GM23338 (cell line): ENCODE measurements at regions not wholly inside any gene's neighbourhood (a gene's known extent, or its start where the extent isn't known, plus 50 kb on each side); places are given as distances from the start of the nearest gene placed in this dataset.
"Not testable (repeated sequence)": the region's sequence is repeated elsewhere in the genome, so short reads cannot be mapped to it uniquely, and the experiment has no call there.

ENCODE experiments used
- ATAC-seq: fragments of 200-7000 bp; cut with Tn5 transposase; 3 replicates; pipeline ENCODE4 v1.9.1; 2020
- DNase-seq: peaks from one replicate; pipeline ENCODE4 v3.0.0-alpha.2; 2015; ENCODE audit warnings: low spot score
- H2AFZ ChIP-seq: fragments of 200-600 bp; sonication (generic); 2 replicates; pipeline ENCODE4 v1.8.0; 2016; ENCODE audit warnings: antibody characterized with exemption, mild to moderate bottlenecking, moderate library complexity
- H3F3A ChIP-seq: fragments of 200-600 bp; sonication (generic); replicated peaks from 2 replicates; pipeline ENCODE4 v1.8.0; 2017; ENCODE audit warnings: antibody characterized with exemption, mixed run types, low read depth
- H3K27ac ChIP-seq: fragments of 200-600 bp; sonication (generic); 2 replicates; pipeline ENCODE4 v1.6.1; 2016; ENCODE audit warnings: low read depth
- H3K27me3 ChIP-seq: fragments of 200-600 bp; sonication (generic); 2 replicates; pipeline ENCODE4 v1.8.0; 2016; ENCODE audit warnings: mild to moderate bottlenecking, mixed run types, moderate library complexity; ENCODE audit not compliant: insufficient read depth
- H3K36me3 ChIP-seq: fragments of 200-600 bp; sonication (generic); 2 replicates; pipeline ENCODE4 v1.8.0; 2016; ENCODE audit warnings: mild to moderate bottlenecking; ENCODE audit not compliant: insufficient read depth
- H3K4me1 ChIP-seq: fragments of 200-600 bp; sonication (generic); 2 replicates; pipeline ENCODE4 v1.8.0; 2016; ENCODE audit warnings: mild to moderate bottlenecking, moderate library complexity; ENCODE audit not compliant: insufficient read depth
- H3K4me2 ChIP-seq: fragments of 200-600 bp; sonication (generic); 2 replicates; pipeline ENCODE4 v1.7.1; 2017; ENCODE audit warnings: mixed run types
- H3K4me3 ChIP-seq: fragments of 200-600 bp; sonication (generic); 2 replicates; pipeline ENCODE4 v1.6.1; 2016; ENCODE audit warnings: mixed run types
- H3K79me2 ChIP-seq: fragments of 200-600 bp; sonication (generic); replicated peaks from 2 replicates; pipeline ENCODE4 v1.8.0; 2017; ENCODE audit warnings: mild to moderate bottlenecking; ENCODE audit not compliant: insufficient read depth
- H3K9me2 ChIP-seq: fragments of 200-600 bp; sonication (generic); 2 replicates; pipeline ENCODE4 v1.8.0; 2017; ENCODE audit not compliant: insufficient read depth
- H4K20me1 ChIP-seq: fragments of 200-600 bp; sonication (generic); replicated peaks from 2 replicates; pipeline ENCODE4 v1.8.0; 2017; ENCODE audit warnings: mild to moderate bottlenecking; ENCODE audit not compliant: insufficient read depth
- H3K27ac Mint-ChIP-seq: 2 replicates; pipeline ENCODE4 v1.8.0; 2020; ENCODE audit warnings: inconsistent platforms, mild to moderate bottlenecking, moderate library complexity, mixed read lengths
- H3K27me3 Mint-ChIP-seq: 3 replicates; pipeline ENCODE4 v1.8.0; 2022; ENCODE audit warnings: low read depth, mild to moderate bottlenecking, moderate library complexity, mixed read lengths, inconsistent platforms; ENCODE audit not compliant: insufficient read depth, poor library complexity
- H3K36me3 Mint-ChIP-seq: 3 replicates; pipeline ENCODE4 v1.8.0; 2021; ENCODE audit warnings: low read depth, mild to moderate bottlenecking, inconsistent platforms, moderate library complexity, mixed read lengths
- H3K4me1 Mint-ChIP-seq: 3 replicates; pipeline ENCODE4 v1.8.0; 2020; ENCODE audit warnings: mild to moderate bottlenecking, inconsistent platforms, mixed read lengths
- H3K4me3 Mint-ChIP-seq: 3 replicates; pipeline ENCODE4 v1.8.0; 2021; ENCODE audit warnings: moderate library complexity, mild to moderate bottlenecking, inconsistent platforms, mixed read lengths
- H3K9me3 Mint-ChIP-seq: 3 replicates; pipeline ENCODE4 v1.8.0; 2020; ENCODE audit warnings: moderate library complexity, mild to moderate bottlenecking, inconsistent platforms, mixed read lengths

DNA sequence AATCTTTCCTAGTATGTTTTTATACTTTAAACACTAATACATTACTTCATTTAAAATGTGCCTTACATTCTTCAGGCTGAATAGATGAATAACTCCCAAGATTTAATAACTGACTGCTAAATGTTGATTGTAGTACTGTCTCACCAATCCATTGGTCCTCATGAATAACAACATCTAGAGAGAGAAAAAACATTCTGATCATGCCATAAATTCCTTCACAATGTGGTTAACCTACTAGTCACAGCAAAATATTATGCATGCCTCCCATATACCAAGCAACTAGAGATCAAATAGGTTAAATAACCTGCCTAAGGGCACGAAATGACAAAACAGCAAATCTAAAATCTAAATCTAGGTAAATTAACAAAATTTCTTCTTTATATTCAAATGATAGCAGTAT, 66.2 kb downstream of the SYT15 start:
- not testable (repeated sequence) for H2AFZ ChIP-seq, H3K9me2 ChIP-seq, H3K4me3 ChIP-seq, H3K27me3 Mint-ChIP-seq, H3K4me3 Mint-ChIP-seq, H3K4me1 Mint-ChIP-seq, H3K9me3 Mint-ChIP-seq, H3K27me3 ChIP-seq, H3K36me3 ChIP-seq, H3F3A ChIP-seq, ATAC-seq, H3K79me2 ChIP-seq, H4K20me1 ChIP-seq, DNase-seq, H3K27ac ChIP-seq, H3K36me3 Mint-ChIP-seq, H3K4me1 ChIP-seq, H3K27ac Mint-ChIP-seq
- H3K4me2 ChIP-seq = peak overlapping the region; percentile 15; the same call in 1 of the 2 replicates

DNA sequence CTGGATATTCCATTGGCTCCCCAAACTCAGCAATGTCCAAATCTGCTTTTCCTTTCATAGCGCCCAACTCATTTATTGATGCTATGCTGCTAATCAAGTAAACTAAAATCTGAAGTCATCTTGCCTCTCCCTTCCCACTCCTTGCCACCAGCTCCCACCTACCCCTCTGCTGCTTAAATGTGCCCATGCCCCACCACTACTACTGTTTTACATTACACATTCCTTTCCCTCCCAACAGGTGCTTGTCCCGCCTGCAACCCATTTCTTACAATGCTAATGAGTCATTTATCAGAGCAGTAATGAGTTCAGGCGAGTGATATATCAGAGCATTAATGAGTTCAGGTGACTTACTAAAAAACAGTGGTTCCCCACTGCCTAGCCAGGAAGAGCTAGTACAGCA, 67.2 kb downstream of the SYT15 start:
- peak; percentile 58; the same call in 2 of the 3 replicates for ATAC-seq
- H4K20me1 ChIP-seq, H3K27me3 ChIP-seq, H3K79me2 ChIP-seq, H3F3A ChIP-seq, H3K27me3 Mint-ChIP-seq, H3K36me3 ChIP-seq, H3K9me2 ChIP-seq, H3K27ac ChIP-seq, DNase-seq, H3K4me3 Mint-ChIP-seq, H3K9me3 Mint-ChIP-seq, H3K36me3 Mint-ChIP-seq, H3K4me1 Mint-ChIP-seq, H3K4me1 ChIP-seq, H3K4me3 ChIP-seq, H3K27ac Mint-ChIP-seq, H2AFZ ChIP-seq: not testable (repeated sequence)
- H3K4me2 ChIP-seq = 0 out of 2 replicates have a peak overlapping the region, but pooled peaks have one; percentile 32

DNA sequence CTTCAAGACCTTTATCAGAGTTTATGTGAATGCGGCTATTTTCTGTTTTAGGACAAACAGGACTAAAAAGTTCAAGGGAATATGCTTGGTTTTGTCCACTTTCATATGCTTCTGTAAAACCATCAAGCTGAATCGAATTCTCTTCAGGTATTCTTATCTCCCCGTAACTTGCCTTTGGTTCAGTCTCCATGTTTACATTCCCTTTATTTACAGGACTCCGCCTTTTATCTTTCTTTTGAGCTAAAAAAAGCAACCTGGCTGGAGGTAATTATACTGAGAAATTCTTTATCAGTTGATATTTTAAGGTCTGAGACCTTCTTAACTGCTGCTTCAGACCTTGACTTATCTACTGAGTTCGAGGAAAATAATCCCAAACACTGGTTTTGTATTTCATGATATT, 72.0 kb downstream of the SYT15 start:
- H3K79me2 ChIP-seq, H3K27me3 Mint-ChIP-seq, H3K4me2 ChIP-seq, H3K4me1 Mint-ChIP-seq, H3K36me3 Mint-ChIP-seq, H3K4me3 Mint-ChIP-seq, H3F3A ChIP-seq, H3K9me2 ChIP-seq, H4K20me1 ChIP-seq, H3K4me1 ChIP-seq, H2AFZ ChIP-seq, ATAC-seq, H3K9me3 Mint-ChIP-seq, H3K27ac ChIP-seq, H3K27ac Mint-ChIP-seq, H3K27me3 ChIP-seq, H3K4me3 ChIP-seq, H3K36me3 ChIP-seq, DNase-seq: not testable (repeated sequence)

DNA sequence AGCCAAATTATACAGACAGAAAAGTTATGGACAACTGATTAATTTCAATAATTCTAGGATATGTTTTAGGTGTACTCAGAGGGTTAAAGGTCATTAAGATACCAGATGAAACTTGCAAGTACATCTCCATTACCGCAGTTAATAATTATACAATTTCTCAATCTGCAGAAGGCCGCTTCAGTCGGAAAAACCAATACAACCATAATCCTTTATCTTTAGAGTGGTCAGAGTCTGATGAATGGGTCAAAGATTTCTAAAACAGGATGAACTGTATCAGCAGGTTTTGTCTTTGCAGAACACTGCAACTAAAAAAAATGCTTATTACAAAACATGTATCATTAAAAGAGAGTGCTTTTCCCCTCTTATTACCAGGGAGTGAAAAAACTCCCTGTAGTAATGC, 78.5 kb downstream of the SYT15 start:
- not testable (repeated sequence) for H3K36me3 Mint-ChIP-seq, H3K4me1 Mint-ChIP-seq, H3K4me2 ChIP-seq, ATAC-seq, H3K79me2 ChIP-seq, H3K4me3 Mint-ChIP-seq, H3K27ac Mint-ChIP-seq, DNase-seq, H3K27me3 ChIP-seq, H3K9me2 ChIP-seq, H3K27ac ChIP-seq, H3K9me3 Mint-ChIP-seq, H3K27me3 Mint-ChIP-seq, H3F3A ChIP-seq, H3K4me1 ChIP-seq, H3K4me3 ChIP-seq, H2AFZ ChIP-seq, H4K20me1 ChIP-seq, H3K36me3 ChIP-seq

DNA sequence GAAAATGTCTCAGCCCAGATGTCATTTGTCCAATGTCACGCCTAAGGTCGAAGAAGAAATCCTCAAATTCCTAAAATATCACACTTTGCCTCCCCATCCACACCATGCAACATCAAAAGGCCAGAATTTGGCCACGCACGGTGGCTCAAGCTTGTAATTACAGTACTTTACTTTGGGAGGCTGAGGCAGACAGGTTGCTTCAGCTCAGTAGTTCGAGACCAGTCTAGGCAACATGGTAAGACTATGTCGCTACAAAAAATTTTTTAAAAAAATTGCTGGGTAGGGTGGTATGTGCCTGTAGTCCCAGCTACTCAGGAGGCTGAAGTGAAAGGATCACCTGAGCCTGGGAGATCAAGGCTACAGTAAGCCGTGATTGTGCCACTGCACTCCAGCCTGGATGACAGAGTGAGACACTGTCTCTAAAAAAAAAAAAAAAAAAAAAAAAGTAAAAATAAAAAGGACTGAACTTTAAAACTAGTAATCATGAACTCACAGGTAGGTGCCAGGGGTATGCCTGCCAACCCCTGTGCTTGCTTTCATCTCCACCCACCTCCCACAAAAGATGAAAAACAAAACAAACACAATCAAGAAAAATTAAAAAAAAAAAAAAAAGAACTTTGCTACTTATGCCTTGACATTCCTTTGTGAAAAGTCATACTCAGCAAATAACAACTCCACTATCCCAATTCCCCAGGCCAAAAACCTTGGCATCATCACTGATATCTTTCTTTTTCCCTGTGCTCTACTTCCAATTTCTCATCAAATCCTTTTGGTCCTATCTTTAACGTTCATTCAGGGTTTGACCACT, 81.3 kb downstream of the SYT15 start:
- ATAC-seq, H3K4me3 Mint-ChIP-seq: not testable (repeated sequence)

DNA sequence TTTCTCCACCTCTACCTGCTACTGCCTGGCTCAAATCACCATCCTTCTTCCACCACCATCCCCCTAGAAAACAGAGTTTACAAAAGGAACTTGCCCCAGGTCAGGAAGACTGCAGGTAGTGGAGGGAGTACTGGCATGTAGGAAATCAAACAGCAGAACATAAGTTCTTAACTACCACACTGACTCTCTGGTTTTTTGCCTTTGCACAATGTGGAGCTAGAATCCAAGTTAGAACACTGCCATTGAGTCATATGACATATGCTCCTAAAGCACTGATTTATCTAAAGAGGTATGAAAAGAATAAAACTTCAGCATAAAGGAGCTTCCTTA, 81.9 kb downstream of the SYT15 start:
- H3K4me1 ChIP-seq, H3F3A ChIP-seq, H3K79me2 ChIP-seq, H3K27me3 Mint-ChIP-seq, H3K4me3 ChIP-seq, H3K36me3 Mint-ChIP-seq, H3K27ac ChIP-seq, H3K27ac Mint-ChIP-seq, DNase-seq, H2AFZ ChIP-seq, H3K9me2 ChIP-seq, H3K4me1 Mint-ChIP-seq, ATAC-seq, H3K4me3 Mint-ChIP-seq, H3K36me3 ChIP-seq, H4K20me1 ChIP-seq, H3K4me2 ChIP-seq, H3K27me3 ChIP-seq, H3K9me3 Mint-ChIP-seq: not testable (repeated sequence)

More for the DNA sequence above, 81.3 kb downstream of the SYT15 start:
- not testable (repeated sequence) for H3K79me2 ChIP-seq, H3K9me3 Mint-ChIP-seq, H3K27ac ChIP-seq, H3K4me1 ChIP-seq, H3K4me2 ChIP-seq, H3K9me2 ChIP-seq, H3K36me3 Mint-ChIP-seq, H3K4me3 ChIP-seq, H3K4me1 Mint-ChIP-seq, H3K27ac Mint-ChIP-seq, H3K27me3 Mint-ChIP-seq, H4K20me1 ChIP-seq, H3F3A ChIP-seq, H2AFZ ChIP-seq, H3K36me3 ChIP-seq, DNase-seq, H3K27me3 ChIP-seq

DNA sequence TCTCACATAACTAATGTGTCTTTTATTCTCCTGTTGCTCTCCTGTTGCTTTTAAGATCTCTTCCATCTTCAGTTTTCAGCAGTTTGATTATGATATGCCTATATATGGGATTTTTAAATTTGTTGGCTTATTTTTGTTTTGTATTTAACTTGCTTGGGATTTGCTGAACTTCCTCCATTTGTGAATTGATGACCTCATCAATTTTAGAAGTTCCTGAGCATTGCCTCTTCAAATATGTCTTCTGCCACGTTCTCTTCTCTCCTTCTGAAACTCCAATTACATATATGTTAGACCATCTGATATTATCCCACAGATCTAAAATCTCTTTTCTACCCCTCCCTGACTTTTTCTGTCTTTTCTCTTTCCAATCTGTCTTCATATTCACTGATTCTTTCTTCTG, 86.6 kb downstream of the SYT15 start:
- not testable (repeated sequence) for H3K27me3 Mint-ChIP-seq, H2AFZ ChIP-seq, H3K36me3 Mint-ChIP-seq, ATAC-seq, H3K27me3 ChIP-seq, H3K36me3 ChIP-seq, H3K4me3 Mint-ChIP-seq, DNase-seq, H3K27ac Mint-ChIP-seq, H3K4me2 ChIP-seq, H4K20me1 ChIP-seq, H3K9me3 Mint-ChIP-seq, H3K4me1 Mint-ChIP-seq, H3F3A ChIP-seq, H3K79me2 ChIP-seq, H3K4me3 ChIP-seq, H3K4me1 ChIP-seq, H3K27ac ChIP-seq, H3K9me2 ChIP-seq
